CD4-positive, CD25-positive, alpha-beta regulatory T cell (primary cell): ENCODE measurements at regions not wholly inside any gene's neighbourhood (a gene's known extent, or its start where the extent isn't known, plus 50 kb on each side); places are given as distances from the start of the nearest gene placed in this dataset.

Experiments
- ATAC-seq, 2 donors: fragments of 150-1000 bp; cut with Tn5 transposase; one replicate each; pipeline ENCODE4 v1.10.0; 2021; ENCODE audit warnings: low read depth in 2 of 2, moderate number of reproducible peaks in 2 of 2, moderate library complexity in 1 of 2
- DNase-seq, 3 donors: peaks; one replicate each; pipeline versions ENCODE4 v3.0.0 to v3.0.0-alpha.2; 2012 to 2022; ENCODE audit warnings: mixed read lengths in 1 of 3
- H3K27ac ChIP-seq: one replicate; pipeline ENCODE4 v1.7.0; 2013; ENCODE audit warnings: mild to moderate bottlenecking, low read length; ENCODE audit not compliant: insufficient read depth, poor library complexity, severe bottlenecking
- H3K27me3 ChIP-seq: one replicate; pipeline ENCODE4 v1.7.0; 2013; ENCODE audit warnings: low read length; ENCODE audit not compliant: control insufficient read depth, insufficient read depth
- H3K36me3 ChIP-seq: one replicate; pipeline ENCODE4 v1.7.0; 2013; ENCODE audit warnings: mild to moderate bottlenecking, low read length, moderate library complexity; ENCODE audit not compliant: control insufficient read depth, insufficient read depth
- H3K4me1 ChIP-seq: 2 replicates; pipeline ENCODE4 v1.7.0; 2013; ENCODE audit warnings: mild to moderate bottlenecking, low read length; ENCODE audit not compliant: insufficient read depth, control insufficient read depth, poor library complexity, severe bottlenecking
- H3K4me3 ChIP-seq: one replicate; pipeline ENCODE4 v1.7.0; 2013; ENCODE audit warnings: low read depth, mild to moderate bottlenecking, low read length, moderate library complexity
- H3K9me3 ChIP-seq, 2 experiments: 1 replicate in 1 of 2; 2 replicates in 1 of 2; pipeline ENCODE4 v1.7.0; 2013; ENCODE audit warnings: low read length in 2 of 2, mild to moderate bottlenecking in 1 of 2, moderate library complexity in 1 of 2; ENCODE audit not compliant: control insufficient read depth in 2 of 2
- H3K27ac Mint-ChIP-seq, 3 donors: one replicate each; pipeline ENCODE4 v1.8.0; 2020 to 2022; ENCODE audit warnings: mild to moderate bottlenecking in 3 of 3, mixed read lengths in 3 of 3, moderate library complexity in 2 of 3
- H3K27me3 Mint-ChIP-seq: one replicate; pipeline ENCODE4 v1.8.0; 2022; ENCODE audit warnings: mild to moderate bottlenecking, mixed read lengths
- H3K36me3 Mint-ChIP-seq: one replicate; pipeline ENCODE4 v1.8.0; 2020; ENCODE audit warnings: mixed read lengths
- H3K4me1 Mint-ChIP-seq, 4 donors: one replicate each; pipeline ENCODE4 v1.8.0; 2020 to 2022; ENCODE audit warnings: mixed read lengths in 4 of 4, mild to moderate bottlenecking in 1 of 4
- H3K4me3 Mint-ChIP-seq, 4 donors: one replicate each; pipeline ENCODE4 v1.8.0; 2020 to 2022; ENCODE audit warnings: mild to moderate bottlenecking in 4 of 4, mixed read lengths in 4 of 4, moderate library complexity in 3 of 4
- H3K9me3 Mint-ChIP-seq, 7 donors: one replicate each; pipeline ENCODE4 v1.8.0; 2020 to 2022; ENCODE audit warnings: mixed read lengths in 7 of 7, mild to moderate bottlenecking in 3 of 7, moderate library complexity in 2 of 7

GRCh38 chr10:129322933-129323820, 143.9 kb upstream of the MGMT start:
- Histone ChIP-seq H3K9me3 (no peaks in the 10 kb centered on the region), H3K36me3 (no peaks in the 10 kb centered on the region), H3K27me3 (no peaks in the 10 kb centered on the region), H3K4me3 (no peak overlapping the region), H3K27ac (no peak overlapping the region), H3K4me1 (no peaks in the 10 kb centered on the region)
- H3K36me3 Mint-ChIP-seq, result no peaks in the 10 kb centered on the region
- H3K9me3 Mint-ChIP-seq, result peaks cover 0 to 20% (median 0%) of the 10 kb centered on the region in 7 donors
- H3K4me1 Mint-ChIP-seq, result no peaks in the 10 kb centered on the region
- no peak overlapping the region for H3K27ac Mint-ChIP-seq
- ATAC-seq, result no peak
- peaks cover 4% of the 10 kb centered on the region for H3K27me3 Mint-ChIP-seq
- DNase-seq, result no peak
- H3K4me3 Mint-ChIP-seq, result no peak overlapping the region

DNA sequence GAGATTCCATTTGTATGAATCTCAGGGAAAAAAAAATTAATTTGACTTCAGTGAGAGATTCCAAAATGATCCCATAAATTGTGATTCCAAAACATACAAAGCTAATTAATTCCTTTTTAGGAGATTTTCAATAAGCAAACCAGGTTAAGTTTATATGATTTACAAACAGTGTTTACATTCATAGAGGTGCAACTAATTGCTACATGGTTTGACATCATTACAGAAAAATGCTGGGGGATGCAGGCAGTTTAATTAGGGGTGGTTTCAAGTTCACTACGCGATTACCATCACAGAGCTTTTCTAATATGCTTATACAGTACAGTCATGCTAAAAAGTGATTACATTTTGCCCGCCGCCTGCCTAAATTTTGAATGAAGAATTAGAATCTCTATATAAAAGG, 143.2 kb upstream of the MGMT start:
- ATAC-seq, result no peak
- DNase-seq, result no peak
- peaks cover 4% of the 10 kb centered on the region for H3K27me3 Mint-ChIP-seq
- Histone ChIP-seq H3K4me3 (no peak overlapping the region), H3K27ac (no peak overlapping the region), H3K36me3 (no peaks in the 10 kb centered on the region), H3K27me3 (no peaks in the 10 kb centered on the region), H3K4me1 (no peaks in the 10 kb centered on the region), H3K9me3 (no peaks in the 10 kb centered on the region)
- peaks cover 0 to 13% (median 0%) of the 10 kb centered on the region in 7 donors for H3K9me3 Mint-ChIP-seq
- H3K4me3 Mint-ChIP-seq, result no peak overlapping the region
- no peaks in the 10 kb centered on the region for H3K36me3 Mint-ChIP-seq
- no peaks in the 10 kb centered on the region for H3K4me1 Mint-ChIP-seq
- H3K27ac Mint-ChIP-seq, result no peak overlapping the region

DNA sequence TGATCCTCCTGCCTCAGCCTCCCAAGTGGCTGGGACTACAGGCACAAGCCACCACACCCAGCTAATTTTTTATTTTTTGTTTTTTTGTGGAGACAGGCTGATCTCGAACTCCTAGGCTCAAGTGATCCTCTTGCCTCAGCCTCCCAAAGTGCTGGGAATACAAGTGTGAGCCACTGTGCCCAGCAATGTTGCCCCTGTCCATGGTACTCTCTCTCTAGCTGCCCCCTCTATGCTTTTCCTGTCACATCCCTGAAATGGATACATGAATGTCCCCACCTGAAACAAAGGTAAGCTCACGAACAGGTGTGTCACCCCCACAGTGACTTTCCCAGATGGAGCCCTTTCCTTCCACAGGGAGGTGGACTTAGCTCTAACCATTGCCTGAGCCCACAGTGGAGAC, 141.1 kb upstream of the MGMT start:
- Mint-ChIP-seq H3K4me3 (no peak overlapping the region), H3K9me3 (peaks cover 0 to 3% (median 0%) of the 10 kb centered on the region in 7 donors), H3K27ac (no peak overlapping the region), H3K27me3 (peaks cover 4% of the 10 kb centered on the region), H3K4me1 (no peaks in the 10 kb centered on the region), H3K36me3 (no peaks in the 10 kb centered on the region)
- Histone ChIP-seq H3K36me3 (no peaks in the 10 kb centered on the region), H3K4me1 (no peaks in the 10 kb centered on the region), H3K9me3 (no peaks in the 10 kb centered on the region), H3K27me3 (no peaks in the 10 kb centered on the region), H3K27ac (no peak overlapping the region), H3K4me3 (no peak overlapping the region)
- ATAC-seq (no peak), DNase-seq (no peak)

DNA sequence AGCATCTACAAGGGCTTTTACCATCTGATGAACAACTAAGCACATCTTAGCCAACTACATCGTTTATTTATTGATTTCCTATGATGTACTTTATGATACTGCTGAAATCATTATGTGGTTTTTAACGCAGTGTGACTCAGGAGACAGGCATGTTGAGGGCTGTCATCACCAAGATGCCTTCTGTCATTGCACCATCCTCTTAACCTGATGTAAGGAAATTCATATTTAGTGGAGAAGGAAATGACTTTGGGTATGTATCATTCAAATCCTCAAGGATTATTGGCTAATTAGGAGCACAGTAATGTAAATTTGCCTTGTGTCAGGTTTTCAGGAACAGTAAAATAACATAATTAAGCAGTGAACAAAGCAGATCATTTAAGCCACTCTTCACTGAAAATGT, 138.5 kb upstream of the MGMT start:
- peaks cover 3% of the 10 kb centered on the region for H3K4me1 ChIP-seq
- H3K36me3 Mint-ChIP-seq, result no peaks in the 10 kb centered on the region
- H3K4me3 Mint-ChIP-seq, result no peak overlapping the region
- H3K9me3 ChIP-seq, result no peaks in the 10 kb centered on the region
- peaks cover 0 to 9% (median 2%) of the 10 kb centered on the region in 4 donors for H3K4me1 Mint-ChIP-seq
- no peaks in the 10 kb centered on the region for H3K36me3 ChIP-seq
- H3K27me3 Mint-ChIP-seq, result peaks cover 1% of the 10 kb centered on the region
- no peak overlapping the region for H3K4me3 ChIP-seq
- no peak overlapping the region for H3K27ac ChIP-seq
- peak overlapping the region in 1 of 3 donors; percentile 40 for H3K27ac Mint-ChIP-seq
- ATAC-seq (no peak), DNase-seq (no peak)
- peaks cover 0 to 3% (median 0%) of the 10 kb centered on the region in 7 donors for H3K9me3 Mint-ChIP-seq
- no peaks in the 10 kb centered on the region for H3K27me3 ChIP-seq

DNA sequence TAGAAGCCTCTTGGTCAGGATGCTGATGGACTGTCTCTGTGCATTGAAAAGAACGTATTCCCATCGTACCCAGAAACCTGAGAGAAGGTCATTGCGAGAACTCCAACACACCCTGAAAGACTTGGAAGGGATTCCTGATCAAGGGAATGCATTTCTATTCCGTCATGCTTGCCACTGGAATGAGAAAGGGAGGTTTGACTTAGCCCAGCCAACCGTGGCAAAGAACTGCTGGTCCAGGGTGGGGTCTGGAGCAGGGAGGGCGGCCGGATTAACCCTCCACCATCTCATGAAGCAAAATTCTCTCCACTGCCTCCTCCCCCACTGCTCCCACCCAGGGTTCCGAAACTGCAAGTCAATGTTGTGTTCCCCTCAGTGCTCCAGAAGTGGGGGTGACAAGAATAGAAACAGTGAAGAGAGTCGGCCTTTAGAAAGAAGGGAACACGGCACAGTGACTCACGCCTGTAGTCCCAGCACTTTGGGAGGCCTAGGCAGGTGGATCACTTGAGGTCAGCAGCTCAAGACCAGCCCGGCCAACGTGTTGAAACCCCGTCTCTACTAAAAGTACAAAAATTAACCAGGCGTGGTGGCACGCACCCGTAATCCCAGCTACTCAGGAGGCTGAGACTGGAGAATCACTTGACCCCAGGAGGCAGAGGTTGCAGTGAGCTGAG, 137.5 kb upstream of the MGMT start:
- Mint-ChIP-seq H3K9me3 (peaks cover 0 to 4% (median 0%) of the 10 kb centered on the region in 7 donors), H3K27ac (no peak overlapping the region), H3K4me1 (peaks cover 0 to 9% (median 2%) of the 10 kb centered on the region in 4 donors), H3K27me3 (peaks cover 4% of the 10 kb centered on the region), H3K36me3 (no peaks in the 10 kb centered on the region), H3K4me3 (no peak overlapping the region)
- no peak overlapping the region for H3K4me3 ChIP-seq
- peaks cover 3% of the 10 kb centered on the region for H3K4me1 ChIP-seq
- ATAC-seq, result no peak
- H3K36me3 ChIP-seq, result no peaks in the 10 kb centered on the region
- no peaks in the 10 kb centered on the region for H3K27me3 ChIP-seq
- no peak overlapping the region for H3K27ac ChIP-seq
- no peak for DNase-seq
- H3K9me3 ChIP-seq, result no peaks in the 10 kb centered on the region

- DNase-seq (no peak), ATAC-seq (no peak)
- H3K36me3 Mint-ChIP-seq, result no peaks in the 10 kb centered on the region
- no peak overlapping the region for H3K27ac Mint-ChIP-seq
- peaks cover 0 to 4% (median 0%) of the 10 kb centered on the region in 7 donors for H3K9me3 Mint-ChIP-seq
- H3K4me1 Mint-ChIP-seq, result peaks cover 0 to 9% (median 2%) of the 10 kb centered on the region in 4 donors
- H3K27me3 ChIP-seq, result no peaks in the 10 kb centered on the region
- no peak overlapping the region for H3K4me3 ChIP-seq
- H3K9me3 ChIP-seq, result no peaks in the 10 kb centered on the region
- H3K27ac ChIP-seq, result no peak overlapping the region
- no peak overlapping the region for H3K4me3 Mint-ChIP-seq
- peaks cover 4% of the 10 kb centered on the region for H3K27me3 Mint-ChIP-seq
- no peaks in the 10 kb centered on the region for H3K36me3 ChIP-seq
- H3K4me1 ChIP-seq, result peaks cover 3% of the 10 kb centered on the region
Observed at GRCh38 chr10:129330211-129330610, 136.8 kb upstream of the MGMT start.

DNA sequence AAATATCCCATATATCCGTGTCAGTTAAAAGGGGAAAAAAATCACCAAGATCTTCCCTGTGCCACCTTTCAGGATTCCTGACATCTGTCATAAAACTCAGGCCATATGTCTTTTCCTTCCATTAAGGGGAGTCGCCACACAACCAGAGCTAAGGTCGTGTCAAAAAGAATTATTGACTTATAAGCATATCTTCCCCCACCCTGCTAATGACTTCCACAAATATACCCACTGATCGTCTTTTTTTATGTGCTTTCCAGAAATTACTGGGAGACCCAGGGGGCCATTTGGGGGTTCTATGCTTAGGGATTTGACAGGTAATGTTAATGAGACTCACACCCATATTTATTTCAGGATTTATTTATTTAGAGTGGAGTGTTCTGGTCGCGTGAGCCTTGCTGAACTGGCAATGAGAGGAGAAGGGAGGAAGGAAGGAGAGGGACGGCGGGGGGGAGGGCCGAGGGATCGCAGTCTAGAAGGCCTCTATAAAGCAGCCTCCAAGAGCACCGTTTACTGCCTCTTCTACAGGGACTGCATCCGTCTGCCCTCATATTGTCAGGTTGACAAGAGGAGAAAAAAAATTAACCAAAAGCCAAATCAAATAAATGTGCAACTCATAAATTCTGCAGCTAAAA, 135.7 kb upstream of the MGMT start:
- no peak for ATAC-seq
- Histone ChIP-seq H3K27ac (no peak overlapping the region), H3K36me3 (no peaks in the 10 kb centered on the region), H3K4me3 (no peak overlapping the region), H3K4me1 (peaks cover 3% of the 10 kb centered on the region), H3K27me3 (no peaks in the 10 kb centered on the region), H3K9me3 (no peaks in the 10 kb centered on the region)
- DNase-seq, result no peak
- Mint-ChIP-seq H3K36me3 (no peaks in the 10 kb centered on the region), H3K27ac (peak overlapping the region in 1 of 3 donors; percentile 33), H3K9me3 (peaks cover 0 to 1% (median 0%) of the 10 kb centered on the region in 7 donors), H3K4me3 (no peak overlapping the region), H3K4me1 (peaks cover 0 to 9% (median 2%) of the 10 kb centered on the region in 4 donors), H3K27me3 (peaks cover 4% of the 10 kb centered on the region)
